A549 (cell line): ENCODE measurements at regions not wholly inside any gene's neighbourhood (a gene's known extent, or its start where the extent isn't known, plus 50 kb on each side); places are given as distances from the start of the nearest gene placed in this dataset.
"Not testable (repeated sequence)": the region's sequence is repeated elsewhere in the genome, so short reads cannot be mapped to it uniquely, and the experiment has no call there.

Experiments used
- ATAC-seq, 2 experiments: fragments of 200-7000 bp in 1 of 2; fragments of >200 bp in 1 of 2; cut with Nextera tagmentation in 1 of 2; cut with Tn5 transposase in 1 of 2; 3 replicates each; pipeline versions ENCODE4 v1.8.0 to v1.9.1; 2018 to 2020; ENCODE audit warnings: mild to moderate bottlenecking in 1 of 2, moderate library complexity in 1 of 2
- CTCF ChIA-PET: fragments of 300-600 bp; sonication (Branson Sonifier 250); formaldehyde crosslinking; extraction: SDS; loops from one replicate; lab custom pipeline; 2021; ENCODE audit warnings: antibody characterized with exemption, inconsistent platforms; lab: Yijun Ruan, JAX
- POLR2A ChIA-PET: fragments of 350-600 bp; formaldehyde crosslinking; extraction: SDS; loops from one replicate; lab custom pipeline; 2021; ENCODE audit warnings: antibody characterized with exemption, inconsistent platforms; lab: Yijun Ruan, JAX
- DNase-seq, 2 experiments: peaks; one replicate each; pipeline versions ENCODE4 v3.0.0 to v3.0.0-alpha.2; 2011 to 2016; ENCODE audit warnings: low read depth in 1 of 2, low spot score in 1 of 2
- FAIRE-seq: peaks from 2 replicates; lab custom pipeline; 2011; peaks lifted over from hg19 to GRCh38; lab: Jason Lieb, UNC
- H3K27ac ChIP-seq, 2 experiments: fragments of >200 bp; sonication (Bioruptor Twin); formaldehyde crosslinking; 3 replicates each; pipeline ENCODE4 v1.5.1; 2016 to 2017
- H3K4me1 ChIP-seq: fragments of >200 bp; sonication (Bioruptor Twin); formaldehyde crosslinking; 3 replicates; pipeline ENCODE4 v1.6.1; 2016
- H3K4me2 ChIP-seq: fragments of >200 bp; sonication (Bioruptor Twin); formaldehyde crosslinking; 3 replicates; pipeline ENCODE4 v1.6.1; 2016
- H3K4me3 ChIP-seq: fragments of >200 bp; sonication (Bioruptor Twin); formaldehyde crosslinking; 3 replicates; pipeline ENCODE4 v1.5.1; 2016
- H3K9me3 ChIP-seq: fragments of >200 bp; sonication (Bioruptor Twin); formaldehyde crosslinking; 3 replicates; pipeline ENCODE4 v1.6.1; 2016
- BCL3 ChIP-seq: fragments of >200 bp; sonication (Bioruptor Twin); formaldehyde crosslinking; IDR thresholded peaks from 3 replicates; pipeline ENCODE4 v1.6.1; 2016
- CBX2 ChIP-seq: fragments of 200-600 bp; sonication (generic); IDR thresholded peaks from 2 replicates; pipeline ENCODE4 v1.6.1; 2016; ENCODE audit warnings: low read depth, mild to moderate bottlenecking, borderline replicate concordance
- EHF ChIP-seq: fragments of 250-450 bp; sonication (Bioruptor Pico); IDR thresholded peaks from 2 replicates; pipeline ENCODE4 v1.5.0; 2020; ENCODE audit warnings: mild to moderate bottlenecking
- EHMT2 ChIP-seq: fragments of 200-600 bp; sonication (generic); IDR thresholded peaks from 2 replicates; pipeline ENCODE4 v1.6.1; 2016; ENCODE audit warnings: antibody characterized with exemption, low read depth, mild to moderate bottlenecking, moderate library complexity
- ESRRA ChIP-seq: fragments of 150-350 bp; IDR thresholded peaks from 2 replicates; pipeline ENCODE4 v1.6.1; 2014; ENCODE audit warnings: mild to moderate bottlenecking, low read length, borderline replicate concordance
- FOSL2 ChIP-seq, 2 experiments: fragments of 450-650 bp in 1 of 2; fragments of >200 bp in 1 of 2; sonication (Bioruptor Twin) in 1 of 2; formaldehyde crosslinking; IDR thresholded peaks; 2 replicates each; pipeline versions ENCODE4 v1.5.0 to v1.6.1; 2016 to 2020; ENCODE audit warnings: mild to moderate bottlenecking in 1 of 2, moderate library complexity in 1 of 2
- FOXS1 ChIP-seq: fragments of 250-450 bp; sonication (Bioruptor Pico); IDR thresholded peaks from 2 replicates; pipeline ENCODE4 v1.5.0; 2020; ENCODE audit warnings: mild to moderate bottlenecking, moderate library complexity
- JUNB ChIP-seq: fragments of >200 bp; sonication (Bioruptor Twin); formaldehyde crosslinking; IDR thresholded peaks from 2 replicates; pipeline ENCODE4 v1.6.1; 2016
- KDM1A ChIP-seq: fragments of 200-600 bp; sonication (generic); IDR thresholded peaks from 2 replicates; pipeline ENCODE4 v1.6.1; 2016; ENCODE audit warnings: low read depth, mild to moderate bottlenecking
- KDM5A ChIP-seq: fragments of 200-600 bp; sonication (generic); IDR thresholded peaks from 2 replicates; pipeline ENCODE4 v1.6.1; 2016; ENCODE audit warnings: antibody characterized with exemption, mild to moderate bottlenecking
- MAX ChIP-seq: IDR thresholded peaks from 2 replicates; pipeline ENCODE4 v1.6.1; 2012
- MYC ChIP-seq: IDR thresholded peaks from 2 replicates; pipeline ENCODE4 v1.6.1; 2012; ENCODE audit warnings: mild to moderate bottlenecking, inconsistent platforms, low read length, improper control_type of control experiment, borderline replicate concordance
- NR3C1 ChIP-seq: fragments of >200 bp; sonication (Bioruptor Twin); formaldehyde crosslinking; IDR thresholded peaks from 3 replicates; pipeline ENCODE4 v1.6.1; 2017
- POLR2AphosphoS2 ChIP-seq: conservative IDR thresholded peaks from 2 replicates; pipeline ENCODE4 v1.6.1; 2012; ENCODE audit warnings: low read length, improper control_type of control experiment, inconsistent platforms
- RFX5 ChIP-seq: fragments of 450-650 bp; IDR thresholded peaks from 2 replicates; pipeline ENCODE4 v1.7.1; 2014; ENCODE audit warnings: antibody characterized with exemption, mild to moderate bottlenecking, moderate library complexity
- SREBF2 ChIP-seq: fragments of 450-650 bp; IDR thresholded peaks from 2 replicates; pipeline ENCODE4 v1.6.1; 2014; ENCODE audit warnings: mild to moderate bottlenecking, moderate library complexity
- ZNF302 ChIP-seq: fragments of 250-450 bp; sonication (Bioruptor Pico); IDR thresholded peaks from 2 replicates; pipeline ENCODE4 v1.9.0; 2021; ENCODE audit warnings: inconsistent platforms, mild to moderate bottlenecking, moderate library complexity
- WGBS: methylation state at CpG from one replicate; pipeline ENCODE4 v1.1.6; 2017; ENCODE audit errors: missing lambda C conversion rate; 5-methylcytosine and 5-hydroxymethylcytosine counted together
- TF ChIP-seq, protein P1 (sequence below): IDR thresholded peaks from 2 replicates; pipeline ENCODE4 v1.6.1; 2012; ENCODE audit warnings: low read depth, borderline replicate concordance
- TF ChIP-seq, protein P2 (sequence below): fragments of 150-350 bp; IDR thresholded peaks from 2 replicates; pipeline ENCODE4 v1.6.1; 2014; ENCODE audit warnings: low read depth, mild to moderate bottlenecking, low read length

GRCh38 chr7:68866200-68866570 lies 732.1 kb upstream of the AUTS2 start:
- Histone ChIP-seq H3K4me3 (no peak overlapping the region), H3K9me3 (0 out of 3 replicates have a peak, but pooled peaks cover 3% of the 10 kb centered on the region), H3K4me1 (no peaks in the 10 kb centered on the region), H3K27ac (no peak overlapping the region), H3K4me2 (no peak overlapping the region)
- 70% methylated on average over 4 of the region's 4 CpGs for WGBS
- FAIRE-seq = no peak
- no peak for ATAC-seq
- ChIA-PET POLR2A (no interaction called here), CTCF (no interaction called here)
- no peak for TF ChIP-seq FOSL2 (IDR thresholded peaks at IDR 0.05)
- TF ChIP-seq FOSL2 (CRISPR knock-in tag; IDR thresholded peaks at IDR 0.05) = no peak
- TF ChIP-seq, protein P1, sequence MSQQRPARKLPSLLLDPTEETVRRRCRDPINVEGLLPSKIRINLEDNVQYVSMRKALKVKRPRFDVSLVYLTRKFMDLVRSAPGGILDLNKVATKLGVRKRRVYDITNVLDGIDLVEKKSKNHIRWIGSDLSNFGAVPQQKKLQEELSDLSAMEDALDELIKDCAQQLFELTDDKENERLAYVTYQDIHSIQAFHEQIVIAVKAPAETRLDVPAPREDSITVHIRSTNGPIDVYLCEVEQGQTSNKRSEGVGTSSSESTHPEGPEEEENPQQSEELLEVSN = no peak
- TF ChIP-seq SREBF2 = no peak
- no peak for TF ChIP-seq POLR2AphosphoS2
- TF ChIP-seq RFX5 = no peak
- no peak for TF ChIP-seq ZNF302 (CRISPR knock-in tag)
- TF ChIP-seq ESRRA = no peak
- no peak for TF ChIP-seq MAX
- no peak for TF ChIP-seq EHF (CRISPR knock-in tag)
- TF ChIP-seq EHMT2 = no peak
- no peak for TF ChIP-seq JUNB
- TF ChIP-seq, protein P2, sequence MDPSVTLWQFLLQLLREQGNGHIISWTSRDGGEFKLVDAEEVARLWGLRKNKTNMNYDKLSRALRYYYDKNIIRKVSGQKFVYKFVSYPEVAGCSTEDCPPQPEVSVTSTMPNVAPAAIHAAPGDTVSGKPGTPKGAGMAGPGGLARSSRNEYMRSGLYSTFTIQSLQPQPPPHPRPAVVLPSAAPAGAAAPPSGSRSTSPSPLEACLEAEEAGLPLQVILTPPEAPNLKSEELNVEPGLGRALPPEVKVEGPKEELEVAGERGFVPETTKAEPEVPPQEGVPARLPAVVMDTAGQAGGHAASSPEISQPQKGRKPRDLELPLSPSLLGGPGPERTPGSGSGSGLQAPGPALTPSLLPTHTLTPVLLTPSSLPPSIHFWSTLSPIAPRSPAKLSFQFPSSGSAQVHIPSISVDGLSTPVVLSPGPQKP = no peak
- TF ChIP-seq MYC = no peak
- no peak for TF ChIP-seq KDM1A
- no peak for TF ChIP-seq CBX2
- TF ChIP-seq NR3C1 = no peak
- DNase-seq = no peak

DNA sequence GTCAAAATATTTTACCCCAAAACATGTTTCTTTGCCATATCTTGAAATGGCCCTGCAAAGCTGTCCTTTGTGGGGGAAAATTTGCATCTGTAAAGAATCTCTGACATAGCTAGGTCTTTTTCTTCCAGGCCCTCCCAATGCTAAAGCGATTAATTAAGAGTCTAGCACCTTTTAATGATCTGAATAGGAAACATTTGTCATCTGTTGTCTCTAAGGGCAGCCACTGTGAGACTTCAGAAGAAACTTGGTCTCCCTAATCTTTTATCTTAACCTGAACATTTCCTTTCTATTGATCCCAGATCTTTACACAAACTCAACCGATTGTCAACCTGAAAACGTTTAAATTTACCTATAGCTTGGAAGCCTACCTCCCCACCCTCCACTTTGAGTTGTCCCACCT lies 731.6 kb upstream of the AUTS2 start:
- 73% methylated on average over 3 of the region's 3 CpGs for WGBS
- FAIRE-seq, H3K4me1 ChIP-seq, H3K9me3 ChIP-seq, DNase-seq, H3K4me2 ChIP-seq, H3K4me3 ChIP-seq, H3K27ac ChIP-seq, ATAC-seq, CTCF ChIA-PET, POLR2A ChIA-PET: not testable (repeated sequence)

GRCh38 chr7:68868978-68869377 lies 729.3 kb upstream of the AUTS2 start:
- ATAC-seq = no peak
- POLR2A ChIA-PET = no interaction called here
- no peak for TF ChIP-seq ESRRA
- no peak for TF ChIP-seq EHMT2
- no peak for TF ChIP-seq KDM5A
- TF ChIP-seq FOSL2 (IDR thresholded peaks at IDR 0.05) = no peak
- TF ChIP-seq FOSL2 (CRISPR knock-in tag; IDR thresholded peaks at IDR 0.05) = no peak
- TF ChIP-seq, protein P2 = no peak
- TF ChIP-seq FOXS1 = no peak
- no peak for TF ChIP-seq BCL3
- TF ChIP-seq, all 56 proteins: peak for 0
- WGBS = 38% methylated on average over 6 of the region's 6 CpGs
- no peak for FAIRE-seq
- H3K4me3 ChIP-seq = no peak overlapping the region
- no peaks in the 10 kb centered on the region for H3K4me1 ChIP-seq
- DNase-seq = no peak
- 0 out of 3 replicates have a peak, but pooled peaks cover 3% of the 10 kb centered on the region for H3K9me3 ChIP-seq
- H3K4me2 ChIP-seq = no peak overlapping the region
- CTCF ChIA-PET = no interaction called here
- H3K27ac ChIP-seq = no peak overlapping the region
